Endothelial cell (in vitro differentiated cells): ENCODE measurements at regions not wholly inside any gene's neighbourhood (a gene's known extent, or its start where the extent isn't known, plus 50 kb on each side); places are given as distances from the start of the nearest gene placed in this dataset.

ENCODE experiments used
- DNase-seq: peaks from one replicate; pipeline ENCODE4 v3.0.0; 2021; ENCODE audit warnings: low spot score
- H3K27ac Mint-ChIP-seq: one replicate; pipeline ENCODE4 v1.8.0; 2021; ENCODE audit warnings: mixed read lengths, inconsistent platforms; ENCODE audit not compliant: unreplicated experiment
- H3K27me3 Mint-ChIP-seq: one replicate; pipeline ENCODE4 v1.8.0; 2021; ENCODE audit warnings: mild to moderate bottlenecking, moderate library complexity, mixed read lengths, inconsistent platforms; ENCODE audit not compliant: unreplicated experiment
- H3K36me3 Mint-ChIP-seq: one replicate; pipeline ENCODE4 v1.8.0; 2021; ENCODE audit warnings: mild to moderate bottlenecking, low read depth, mixed read lengths, inconsistent platforms; ENCODE audit not compliant: unreplicated experiment
- H3K4me1 Mint-ChIP-seq: one replicate; pipeline ENCODE4 v1.8.0; 2021; ENCODE audit warnings: mild to moderate bottlenecking, mixed read lengths, inconsistent platforms; ENCODE audit not compliant: unreplicated experiment
- H3K4me3 Mint-ChIP-seq: one replicate; pipeline ENCODE4 v1.8.0; 2021; ENCODE audit warnings: mild to moderate bottlenecking, mixed read lengths, inconsistent platforms; ENCODE audit not compliant: unreplicated experiment
- H3K9me3 Mint-ChIP-seq: one replicate; pipeline ENCODE4 v1.8.0; 2021; ENCODE audit warnings: mixed read lengths, inconsistent platforms; ENCODE audit not compliant: unreplicated experiment
- CTCF ChIP-seq: fragments of 200-600 bp; sonication (generic); IDR thresholded peaks from one replicate; pipeline ENCODE4 v1.5.0; 2021; ENCODE audit warnings: antibody characterized with exemption; ENCODE audit not compliant: unreplicated experiment

- Mint-ChIP-seq H3K4me1 (no peaks in the 10 kb centered on the region), H3K9me3 (no peaks in the 10 kb centered on the region), H3K36me3 (no peaks in the 10 kb centered on the region), H3K4me3 (no peak overlapping the region), H3K27me3 (peaks cover 2% of the 10 kb centered on the region), H3K27ac (no peak overlapping the region)
- no peak for TF ChIP-seq CTCF
- DNase-seq, result no peak
Observed at GRCh38 chr2:45285311-45285710, 276.1 kb upstream of the SIX2 start.

- no peaks in the 10 kb centered on the region for H3K36me3 Mint-ChIP-seq
- no peak overlapping the region for H3K4me3 Mint-ChIP-seq
- no peak for TF ChIP-seq CTCF
- H3K27me3 Mint-ChIP-seq, result peaks cover 2% of the 10 kb centered on the region
- H3K9me3 Mint-ChIP-seq, result no peaks in the 10 kb centered on the region
- no peaks in the 10 kb centered on the region for H3K4me1 Mint-ChIP-seq
- no peak overlapping the region for H3K27ac Mint-ChIP-seq
- no peak for DNase-seq
Observed at GRCh38 chr2:45284621-45284995, 275.4 kb upstream of the SIX2 start.

- DNase-seq, result no peak
- Mint-ChIP-seq H3K9me3 (no peaks in the 10 kb centered on the region), H3K4me1 (no peaks in the 10 kb centered on the region), H3K4me3 (no peak overlapping the region), H3K36me3 (no peaks in the 10 kb centered on the region), H3K27me3 (peaks cover 2% of the 10 kb centered on the region), H3K27ac (no peak overlapping the region)
- TF ChIP-seq CTCF, result no peak
Observed at GRCh38 chr2:45283764-45284620, 274.7 kb upstream of the SIX2 start.

DNA sequence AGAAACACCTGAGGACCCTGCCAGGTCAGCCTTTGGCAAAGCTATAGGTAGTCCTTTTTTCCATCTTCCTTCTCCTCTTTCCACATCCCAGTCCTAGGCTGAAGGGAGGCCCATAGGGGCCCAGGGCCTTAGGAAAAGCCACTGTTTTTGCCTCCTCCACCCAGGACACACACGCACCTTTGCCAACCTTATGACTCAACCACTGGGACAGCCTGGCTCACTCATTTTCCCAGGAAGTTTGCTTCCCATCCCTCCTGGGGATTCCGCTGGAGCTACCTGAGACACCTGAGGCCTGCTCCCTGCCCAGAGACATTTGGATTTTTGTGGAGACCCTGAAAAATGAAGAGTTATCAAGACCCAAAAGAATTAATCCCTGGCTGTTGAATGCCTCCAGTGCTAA lies 273.4 kb upstream of the SIX2 start:
- Mint-ChIP-seq H3K9me3 (no peaks in the 10 kb centered on the region), H3K36me3 (no peaks in the 10 kb centered on the region), H3K27ac (no peak overlapping the region), H3K4me1 (no peaks in the 10 kb centered on the region), H3K27me3 (peaks cover 2% of the 10 kb centered on the region), H3K4me3 (no peak overlapping the region)
- TF ChIP-seq CTCF, result no peak
- no peak for DNase-seq

DNA sequence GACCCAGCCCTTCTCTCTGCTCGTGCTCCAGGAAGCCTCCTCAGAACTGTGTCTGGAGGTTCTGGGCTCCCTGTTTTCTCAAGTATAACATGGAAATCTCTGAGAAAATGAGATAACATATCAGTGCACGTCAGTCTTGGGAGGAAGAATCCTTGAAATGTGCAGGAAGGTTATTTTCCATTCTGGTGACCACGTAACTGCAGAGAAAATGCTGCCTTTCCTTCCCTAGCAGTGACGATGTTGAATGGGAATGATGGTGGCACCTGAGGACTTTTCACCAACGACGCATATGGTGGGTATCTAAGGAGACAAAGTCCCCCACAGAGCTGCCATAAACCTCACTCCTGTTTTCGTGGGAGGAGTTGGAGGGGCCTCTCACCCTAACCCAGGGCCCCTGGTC lies 272.1 kb upstream of the SIX2 start:
- no peak for DNase-seq
- no peaks in the 10 kb centered on the region for H3K9me3 Mint-ChIP-seq
- no peaks in the 10 kb centered on the region for H3K4me1 Mint-ChIP-seq
- no peak overlapping the region for H3K27ac Mint-ChIP-seq
- H3K36me3 Mint-ChIP-seq, result no peaks in the 10 kb centered on the region
- TF ChIP-seq CTCF, result no peak
- H3K4me3 Mint-ChIP-seq, result no peak overlapping the region
- peaks cover 2% of the 10 kb centered on the region for H3K27me3 Mint-ChIP-seq
